Esophagus muscularis mucosa (tissue), 4 donors: ENCODE measurements at regions not wholly inside any gene's neighbourhood (a gene's known extent, or its start where the extent isn't known, plus 50 kb on each side); places are given as distances from the start of the nearest gene placed in this dataset.

Experiments used
- DNase-seq: peaks from one replicate; pipeline ENCODE4 v3.0.0-alpha.2; 2017; ENCODE audit errors: extremely low spot score
- H3K27ac ChIP-seq, 4 donors: fragments of 200-600 bp; sonication (generic); replicated peaks in 1 of 4; 1 replicate in 3 of 4; 2 replicates in 1 of 4; pipeline ENCODE4 v1.5.1; 2016 to 2019; ENCODE audit warnings: mild to moderate bottlenecking in 1 of 4
- H3K27me3 ChIP-seq, 4 donors: fragments of 200-600 bp; sonication (generic); one replicate each; pipeline versions ENCODE4 v1.5.1 to v1.6.0; 2016 to 2019
- H3K36me3 ChIP-seq, 4 donors: fragments of 200-600 bp; sonication (generic); one replicate each; pipeline ENCODE4 v1.5.1; 2016 to 2019
- H3K4me1 ChIP-seq, 4 donors: fragments of 200-600 bp; sonication (generic); one replicate each; pipeline ENCODE4 v1.5.1; 2016 to 2019
- H3K4me3 ChIP-seq, 4 donors: fragments of 200-600 bp; sonication (generic); 1 replicate in 2 of 4; 2 replicates in 2 of 4; pipeline ENCODE4 v1.5.1; 2016 to 2019; ENCODE audit warnings: mild to moderate bottlenecking in 4 of 4, moderate library complexity in 1 of 4
- H3K9me3 ChIP-seq, 4 donors: fragments of 200-600 bp; sonication (generic); 1 replicate in 3 of 4; 2 replicates in 1 of 4; pipeline ENCODE4 v1.5.1; 2016 to 2019
- CTCF ChIP-seq, 3 experiments: fragments of 200-600 bp in 2 of 3; fragments of 450-650 bp in 1 of 3; sonication (generic) in 2 of 3; IDR thresholded peaks; one replicate each; pipeline ENCODE4 v1.5.1; 2017 to 2019; ENCODE audit warnings: antibody characterized with exemption in 3 of 3, mild to moderate bottlenecking in 2 of 3, moderate library complexity in 1 of 3
- EP300 ChIP-seq: sonication (generic); formaldehyde crosslinking; IDR thresholded peaks from one replicate; pipeline ENCODE4 v1.6.1; 2017; ENCODE audit warnings: antibody characterized with exemption
- POLR2A ChIP-seq: fragments of 450-650 bp; IDR thresholded peaks from one replicate; pipeline ENCODE4 v1.6.1; 2017; ENCODE audit warnings: antibody characterized with exemption, moderate library complexity, mild to moderate bottlenecking, low read depth
- POLR2AphosphoS5 ChIP-seq, 2 donors: sonication (generic); formaldehyde crosslinking; IDR thresholded peaks; one replicate each; pipeline ENCODE4 v1.6.1; 2017; ENCODE audit warnings: antibody characterized with exemption in 2 of 2
- WGBS: methylation state at CpG from one replicate; pipeline ENCODE4 v1.1.5; 2018; 5-methylcytosine and 5-hydroxymethylcytosine counted together
- intact Hi-C: fragments of 100-400 bp; cut with DNase I; formaldehyde crosslinking; loops from one replicate; pipeline ENCODE4 v1.15.1; 2023

- no peaks in the 10 kb centered on the region for H3K27me3 ChIP-seq
- H3K4me3 ChIP-seq: no peak overlapping the region
- no peaks in the 10 kb centered on the region for H3K9me3 ChIP-seq
- no peaks in the 10 kb centered on the region for H3K36me3 ChIP-seq
- DNase-seq: peak; percentile 34
- no peak for TF ChIP-seq POLR2AphosphoS5 (IDR thresholded peaks at IDR 0.05)
- no peak for TF ChIP-seq POLR2A
- no peak for TF ChIP-seq CTCF (IDR thresholded peaks at IDR 0.05)
- no peak for TF ChIP-seq EP300
- no peak overlapping the region for H3K27ac ChIP-seq
- H3K4me1 ChIP-seq: peaks cover 0 to 12% (median 2%) of the 10 kb centered on the region in 4 donors
- 91% methylated on average over 6 of the region's 6 CpGs for WGBS
- intact Hi-C loops: no loop called here
Observed at GRCh38 chr2:217101972-217102371, 242.1 kb upstream of the TNP1 start.

GRCh38 chr2:217099561-217099960 is 239.7 kb upstream of the TNP1 start:
- no peak overlapping the region for H3K4me3 ChIP-seq
- intact Hi-C loops: no loop called here
- no peaks in the 10 kb centered on the region for H3K9me3 ChIP-seq
- peak; percentile 74 for DNase-seq
- TF ChIP-seq POLR2A (no peak), CTCF (IDR thresholded peaks at IDR 0.05) (no peak), POLR2AphosphoS5 (IDR thresholded peaks at IDR 0.05) (no peak), EP300 (no peak)
- H3K27ac ChIP-seq: no peak overlapping the region
- H3K4me1 ChIP-seq: no peaks in the 10 kb centered on the region
- H3K36me3 ChIP-seq: no peaks in the 10 kb centered on the region
- no peaks in the 10 kb centered on the region for H3K27me3 ChIP-seq

- Histone ChIP-seq H3K4me3 (no peak overlapping the region), H3K27me3 (no peaks in the 10 kb centered on the region), H3K27ac (no peak overlapping the region), H3K36me3 (no peaks in the 10 kb centered on the region), H3K9me3 (no peaks in the 10 kb centered on the region), H3K4me1 (no peaks in the 10 kb centered on the region)
- 96% methylated on average over 5 of the region's 5 CpGs for WGBS
- TF ChIP-seq EP300 (no peak), CTCF (IDR thresholded peaks at IDR 0.05) (no peak), POLR2AphosphoS5 (IDR thresholded peaks at IDR 0.05) (no peak), POLR2A (no peak)
- DNase-seq: peak; percentile 50
- intact Hi-C loops: no loop called here
Observed at GRCh38 chr2:217098435-217098834, 238.6 kb upstream of the TNP1 start.

- no peak for DNase-seq
- intact Hi-C loops: no loop called here
- TF ChIP-seq POLR2A (no peak), CTCF (IDR thresholded peaks at IDR 0.05) (no peak), POLR2AphosphoS5 (IDR thresholded peaks at IDR 0.05) (no peak), EP300 (no peak)
- no peaks in the 10 kb centered on the region for H3K36me3 ChIP-seq
- H3K27ac ChIP-seq: no peak overlapping the region
- H3K4me1 ChIP-seq: no peaks in the 10 kb centered on the region
- no peak overlapping the region for H3K4me3 ChIP-seq
- no peaks in the 10 kb centered on the region for H3K27me3 ChIP-seq
- 95% methylated on average over 2 of the region's 2 CpGs for WGBS
- H3K9me3 ChIP-seq: no peaks in the 10 kb centered on the region
Observed at GRCh38 chr2:217097346-217097745, 237.5 kb upstream of the TNP1 start.

- 86% methylated on average over 7 of the region's 7 CpGs for WGBS
- intact Hi-C loops: no loop called here
Observed at GRCh38 chr2:217096474-217097225, 236.8 kb upstream of the TNP1 start.

More at GRCh38 chr2:217096474-217097225, 236.8 kb upstream of the TNP1 start:
- no peak overlapping the region for H3K4me3 ChIP-seq
- H3K27me3 ChIP-seq: no peaks in the 10 kb centered on the region
- H3K4me1 ChIP-seq: no peaks in the 10 kb centered on the region
- DNase-seq: peak; percentile 55
- no peaks in the 10 kb centered on the region for H3K9me3 ChIP-seq
- H3K27ac ChIP-seq: no peak overlapping the region
- TF ChIP-seq POLR2AphosphoS5 (IDR thresholded peaks at IDR 0.05) (no peak), CTCF (IDR thresholded peaks at IDR 0.05) (no peak), EP300 (no peak), POLR2A (no peak)
- no peaks in the 10 kb centered on the region for H3K36me3 ChIP-seq
